ENCODE measurements at regions not wholly inside any gene's neighbourhood (a gene's known extent, or its start where the extent isn't known, plus 50 kb on each side); places are given as distances from the start of the nearest gene placed in this dataset.

GRCh38 chr13:111960152-111960772 is 106.7 kb upstream of the SOX1 start:
- H3K4me1 ChIP-seq (ENCODE audit: control insufficient read depth, insufficient read depth, low read length), result peaks cover 1% of the 10 kb centered on the region; the same call in 1 of the 2 replicates
- H3K27me3 ChIP-seq (ENCODE audit: control insufficient read depth, insufficient read depth, low read length), result no peaks in the 10 kb centered on the region
- H3K27ac ChIP-seq (ENCODE audit: low read length), result no peak overlapping the region
- no peak for DNase-seq (ENCODE audit: low read depth, low spot score)
- H3K36me3 ChIP-seq (ENCODE audit: control insufficient read depth, insufficient read depth, low read length), result no peaks in the 10 kb centered on the region
- no peaks in the 10 kb centered on the region for H3K9me3 ChIP-seq (ENCODE audit: control insufficient read depth, insufficient read depth, low read length)
- no peak overlapping the region for H3K4me3 ChIP-seq (ENCODE audit: low read length)

GRCh38 chr13:111961236-111961635 is 105.7 kb upstream of the SOX1 start:
- no peak overlapping the region for H3K27ac ChIP-seq (ENCODE audit: low read length)
- no peaks in the 10 kb centered on the region for H3K9me3 ChIP-seq (ENCODE audit: control insufficient read depth, insufficient read depth, low read length)
- no peaks in the 10 kb centered on the region for H3K27me3 ChIP-seq (ENCODE audit: control insufficient read depth, insufficient read depth, low read length)
- peaks cover 1% of the 10 kb centered on the region; the same call in 1 of the 2 replicates for H3K4me1 ChIP-seq (ENCODE audit: control insufficient read depth, insufficient read depth, low read length)
- DNase-seq (ENCODE audit: low read depth, low spot score), result no peak
- no CpG with 5 or more reads among the region's 10 CpGs for WGBS (ENCODE audit: insufficient coverage, insufficient read length)
- no peak overlapping the region for H3K4me3 ChIP-seq (ENCODE audit: low read length)
- no peaks in the 10 kb centered on the region for H3K36me3 ChIP-seq (ENCODE audit: control insufficient read depth, insufficient read depth, low read length)

- Histone ChIP-seq H3K27me3 (ENCODE audit: control insufficient read depth, insufficient read depth, low read length) (no peaks in the 10 kb centered on the region), H3K36me3 (ENCODE audit: control insufficient read depth, insufficient read depth, low read length) (no peaks in the 10 kb centered on the region), H3K9me3 (ENCODE audit: control insufficient read depth, insufficient read depth, low read length) (no peaks in the 10 kb centered on the region), H3K4me3 (ENCODE audit: low read length) (no peak overlapping the region), H3K4me1 (ENCODE audit: control insufficient read depth, insufficient read depth, low read length) (peaks cover under 1% of the 10 kb centered on the region; the same call in 1 of the 2 replicates), H3K27ac (ENCODE audit: low read length) (no peak overlapping the region)
- DNase-seq (ENCODE audit: low read depth, low spot score), result no peak
- WGBS (ENCODE audit: insufficient coverage, insufficient read length), result no CpG with 5 or more reads among the region's 11 CpGs
Measured at GRCh38 chr13:111961651-111962192, 105.2 kb upstream of the SOX1 start.

- no peaks in the 10 kb centered on the region for H3K4me1 ChIP-seq (ENCODE audit: control insufficient read depth, insufficient read depth, low read length)
- no peak overlapping the region for H3K4me3 ChIP-seq (ENCODE audit: low read length)
- no peaks in the 10 kb centered on the region for H3K9me3 ChIP-seq (ENCODE audit: control insufficient read depth, insufficient read depth, low read length)
- DNase-seq (ENCODE audit: low read depth, low spot score), result no peak
- no peaks in the 10 kb centered on the region for H3K36me3 ChIP-seq (ENCODE audit: control insufficient read depth, insufficient read depth, low read length)
- no peaks in the 10 kb centered on the region for H3K27me3 ChIP-seq (ENCODE audit: control insufficient read depth, insufficient read depth, low read length)
- no CpG with 5 or more reads among the region's 17 CpGs for WGBS (ENCODE audit: insufficient coverage, insufficient read length)
- H3K27ac ChIP-seq (ENCODE audit: low read length), result no peak overlapping the region
Measured at GRCh38 chr13:111962431-111962891, 104.5 kb upstream of the SOX1 start.

- DNase-seq (ENCODE audit: low read depth, low spot score), result no peak
- Histone ChIP-seq H3K27me3 (ENCODE audit: control insufficient read depth, insufficient read depth, low read length) (no peaks in the 10 kb centered on the region), H3K4me3 (ENCODE audit: low read length) (no peak overlapping the region), H3K27ac (ENCODE audit: low read length) (no peak overlapping the region), H3K36me3 (ENCODE audit: control insufficient read depth, insufficient read depth, low read length) (no peaks in the 10 kb centered on the region), H3K9me3 (ENCODE audit: control insufficient read depth, insufficient read depth, low read length) (no peaks in the 10 kb centered on the region), H3K4me1 (ENCODE audit: control insufficient read depth, insufficient read depth, low read length) (no peaks in the 10 kb centered on the region)
- WGBS (ENCODE audit: insufficient coverage, insufficient read length), result no CpG with 5 or more reads among the region's 13 CpGs
Measured at GRCh38 chr13:111963031-111963430, 103.9 kb upstream of the SOX1 start.

- WGBS (ENCODE audit: insufficient coverage, insufficient read length), result no CpG with 5 or more reads among the region's 28 CpGs
Measured at GRCh38 chr13:111964411-111965035, 102.4 kb upstream of the SOX1 start.

GRCh38 chr13:111965466-111966214 is 101.3 kb upstream of the SOX1 start:
- no CpG with 5 or more reads among the region's 24 CpGs for WGBS (ENCODE audit: insufficient coverage, insufficient read length)
- H3K27ac ChIP-seq (ENCODE audit: low read length), result no peak overlapping the region
- no peak for DNase-seq (ENCODE audit: low read depth, low spot score)
- H3K4me3 ChIP-seq (ENCODE audit: low read length), result no peak overlapping the region
- no peaks in the 10 kb centered on the region for H3K27me3 ChIP-seq (ENCODE audit: control insufficient read depth, insufficient read depth, low read length)
- no peaks in the 10 kb centered on the region for H3K9me3 ChIP-seq (ENCODE audit: control insufficient read depth, insufficient read depth, low read length)
- H3K36me3 ChIP-seq (ENCODE audit: control insufficient read depth, insufficient read depth, low read length), result no peaks in the 10 kb centered on the region
- H3K4me1 ChIP-seq (ENCODE audit: control insufficient read depth, insufficient read depth, low read length), result no peaks in the 10 kb centered on the region

More at GRCh38 chr13:111964411-111965035, 102.4 kb upstream of the SOX1 start:
- Histone ChIP-seq H3K4me3 (ENCODE audit: low read length) (no peak overlapping the region), H3K4me1 (ENCODE audit: control insufficient read depth, insufficient read depth, low read length) (no peaks in the 10 kb centered on the region), H3K27me3 (ENCODE audit: control insufficient read depth, insufficient read depth, low read length) (no peaks in the 10 kb centered on the region), H3K36me3 (ENCODE audit: control insufficient read depth, insufficient read depth, low read length) (no peaks in the 10 kb centered on the region), H3K27ac (ENCODE audit: low read length) (no peak overlapping the region), H3K9me3 (ENCODE audit: control insufficient read depth, insufficient read depth, low read length) (no peaks in the 10 kb centered on the region)
- DNase-seq (ENCODE audit: low read depth, low spot score), result no peak

GRCh38 chr13:111966933-111967332 is 100.0 kb upstream of the SOX1 start:
- H3K4me1 ChIP-seq (ENCODE audit: control insufficient read depth, insufficient read depth, low read length), result no peaks in the 10 kb centered on the region
- H3K36me3 ChIP-seq (ENCODE audit: control insufficient read depth, insufficient read depth, low read length), result no peaks in the 10 kb centered on the region
- H3K27me3 ChIP-seq (ENCODE audit: control insufficient read depth, insufficient read depth, low read length), result no peaks in the 10 kb centered on the region
- WGBS (ENCODE audit: insufficient coverage, insufficient read length), result no CpG with 5 or more reads among the region's 7 CpGs
- no peak overlapping the region; the same call in 1 of the 2 replicates for H3K4me3 ChIP-seq (ENCODE audit: low read length)
- H3K9me3 ChIP-seq (ENCODE audit: control insufficient read depth, insufficient read depth, low read length), result no peaks in the 10 kb centered on the region
- DNase-seq (ENCODE audit: low read depth, low spot score), result no peak
- no peak overlapping the region for H3K27ac ChIP-seq (ENCODE audit: low read length)

GRCh38 chr13:111967572-111968201 is 99.3 kb upstream of the SOX1 start:
- DNase-seq (ENCODE audit: low read depth, low spot score), result no peak
- WGBS (ENCODE audit: insufficient coverage, insufficient read length), result no CpG with 5 or more reads among the region's 8 CpGs
- Histone ChIP-seq H3K27me3 (ENCODE audit: control insufficient read depth, insufficient read depth, low read length) (no peaks in the 10 kb centered on the region), H3K27ac (ENCODE audit: low read length) (no peak overlapping the region), H3K36me3 (ENCODE audit: control insufficient read depth, insufficient read depth, low read length) (no peaks in the 10 kb centered on the region), H3K4me3 (ENCODE audit: low read length) (no peak overlapping the region), H3K9me3 (ENCODE audit: control insufficient read depth, insufficient read depth, low read length) (no peaks in the 10 kb centered on the region), H3K4me1 (ENCODE audit: control insufficient read depth, insufficient read depth, low read length) (no peaks in the 10 kb centered on the region)

- no CpG with 5 or more reads among the region's 12 CpGs for WGBS (ENCODE audit: insufficient coverage, insufficient read length)
- no peaks in the 10 kb centered on the region for H3K4me1 ChIP-seq (ENCODE audit: control insufficient read depth, insufficient read depth, low read length)
- DNase-seq (ENCODE audit: low read depth, low spot score), result no peak
- no peaks in the 10 kb centered on the region for H3K36me3 ChIP-seq (ENCODE audit: control insufficient read depth, insufficient read depth, low read length)
- no peaks in the 10 kb centered on the region for H3K9me3 ChIP-seq (ENCODE audit: control insufficient read depth, insufficient read depth, low read length)
- no peaks in the 10 kb centered on the region for H3K27me3 ChIP-seq (ENCODE audit: control insufficient read depth, insufficient read depth, low read length)
- no peak overlapping the region for H3K27ac ChIP-seq (ENCODE audit: low read length)
- no peak overlapping the region for H3K4me3 ChIP-seq (ENCODE audit: low read length)
Measured at GRCh38 chr13:111968336-111969010, 98.5 kb upstream of the SOX1 start.
